ENCODE measurements at regions not wholly inside any gene's neighbourhood (a gene's known extent, or its start where the extent isn't known, plus 50 kb on each side); places are given as distances from the start of the nearest gene placed in this dataset.

- TF ChIP-seq POLR2A (IDR thresholded peaks at IDR 0.05), result no peak
- TF ChIP-seq CTCF (IDR thresholded peaks at IDR 0.05), result no peak
These were observed 103.0 kb downstream of the PCSK1 start for GRCh38 chr5:96329886-96330529.
